Activated naive CD4-positive, alpha-beta T cell treated with anti-CD3 and anti-CD28 coated beads, Interleukin-2, amount 50 U/mL, for 24 hours (primary cell): ENCODE measurements at regions not wholly inside any gene's neighbourhood (a gene's known extent, or its start where the extent isn't known, plus 50 kb on each side); places are given as distances from the start of the nearest gene placed in this dataset.
"Not testable (repeated sequence)": the region's sequence is repeated elsewhere in the genome, so short reads cannot be mapped to it uniquely, and the experiment has no call there.

ENCODE experiments used
- H3K27ac Mint-ChIP-seq: one replicate; pipeline ENCODE4 v1.8.0; 2021; ENCODE audit warnings: mild to moderate bottlenecking, mixed read lengths
- H3K27me3 Mint-ChIP-seq: one replicate; pipeline ENCODE4 v1.8.0; 2021; ENCODE audit warnings: mixed read lengths
- H3K36me3 Mint-ChIP-seq: one replicate; pipeline ENCODE4 v1.8.0; 2021; ENCODE audit warnings: mixed read lengths
- H3K4me1 Mint-ChIP-seq: one replicate; pipeline ENCODE4 v1.8.0; 2021; ENCODE audit warnings: mixed read lengths
- H3K4me3 Mint-ChIP-seq: one replicate; pipeline ENCODE4 v1.8.0; 2021; ENCODE audit warnings: mild to moderate bottlenecking, mixed read lengths
- H3K9me3 Mint-ChIP-seq: one replicate; pipeline ENCODE4 v1.8.0; 2021; ENCODE audit warnings: mixed read lengths

DNA sequence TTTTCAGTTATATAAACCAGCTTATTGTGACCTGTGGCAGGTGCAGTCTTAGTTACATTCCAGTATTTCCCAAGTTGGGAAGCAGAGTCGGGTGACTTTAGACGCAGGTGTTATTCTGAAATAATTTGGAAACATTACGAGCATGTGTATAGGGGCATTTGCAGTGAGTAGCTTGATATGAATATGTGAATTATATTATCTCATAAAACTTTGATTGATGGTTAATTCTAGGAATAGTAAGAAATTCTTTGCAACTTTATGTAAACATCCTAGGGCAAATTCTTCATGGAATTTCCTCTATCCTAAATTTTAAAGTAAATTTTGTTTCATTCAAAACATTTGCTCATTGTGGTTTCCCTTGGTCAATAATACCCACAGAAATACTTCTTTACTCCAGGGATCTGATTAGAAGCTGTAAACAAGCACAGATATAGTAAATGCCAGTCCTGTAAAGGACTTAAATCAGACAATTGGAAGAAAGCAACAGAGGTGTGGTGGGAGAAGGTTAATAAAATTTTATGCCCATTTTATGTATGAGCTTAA lies 580.6 kb upstream of the CDH2 start:
- no peaks in the 10 kb centered on the region for H3K36me3 Mint-ChIP-seq

DNA sequence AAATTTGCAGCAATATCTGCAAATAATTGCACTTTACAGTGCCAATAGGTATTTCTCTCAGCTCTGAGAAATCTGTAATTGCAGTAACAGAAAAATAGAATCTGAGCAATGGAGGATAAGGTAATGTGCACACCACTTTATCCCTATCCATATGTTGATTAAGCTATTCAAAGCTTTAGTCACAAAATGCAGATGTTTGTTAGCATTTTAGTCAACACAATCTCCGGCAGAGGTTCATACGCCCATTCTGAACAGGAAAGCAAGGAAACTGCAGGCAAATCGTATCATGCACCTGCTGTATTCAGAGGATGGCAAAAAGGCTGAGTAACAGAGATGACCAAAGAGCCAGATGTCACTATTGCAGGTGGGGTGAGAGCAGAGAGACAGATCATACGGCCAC lies 566.2 kb upstream of the CDH2 start:
- Mint-ChIP-seq H3K4me1 (no peaks in the 10 kb centered on the region), H3K27me3 (no peaks in the 10 kb centered on the region), H3K27ac (no peak overlapping the region), H3K4me3 (no peak overlapping the region), H3K9me3 (no peaks in the 10 kb centered on the region), H3K36me3 (no peaks in the 10 kb centered on the region)

More for the DNA sequence above, 580.6 kb upstream of the CDH2 start:
- Mint-ChIP-seq H3K4me3 (no peak overlapping the region), H3K27ac (no peak overlapping the region), H3K9me3 (peaks cover 4% of the 10 kb centered on the region), H3K27me3 (no peaks in the 10 kb centered on the region), H3K4me1 (no peaks in the 10 kb centered on the region)

DNA sequence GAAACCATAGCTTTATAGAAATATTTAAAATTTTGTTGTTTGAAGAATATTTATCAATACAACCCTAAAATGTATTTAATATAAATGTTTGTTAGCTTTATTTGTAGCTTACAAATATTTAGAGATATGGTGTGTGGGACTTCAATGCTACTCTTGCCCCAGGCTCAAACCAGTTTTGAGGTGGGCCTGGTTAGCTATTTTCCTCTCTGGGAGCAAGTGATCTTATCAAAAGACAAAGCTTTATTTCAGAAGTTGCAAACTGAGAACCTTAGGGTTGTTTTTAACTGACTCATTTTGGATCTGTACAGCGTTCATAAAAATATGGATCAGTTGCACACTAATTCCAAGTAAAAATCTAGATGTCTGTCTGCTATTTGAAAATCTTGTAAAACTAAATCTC lies 563.6 kb upstream of the CDH2 start:
- Mint-ChIP-seq H3K4me3 (no peak overlapping the region), H3K36me3 (no peaks in the 10 kb centered on the region), H3K27ac (no peak overlapping the region), H3K9me3 (no peaks in the 10 kb centered on the region), H3K27me3 (no peaks in the 10 kb centered on the region), H3K4me1 (no peaks in the 10 kb centered on the region)

DNA sequence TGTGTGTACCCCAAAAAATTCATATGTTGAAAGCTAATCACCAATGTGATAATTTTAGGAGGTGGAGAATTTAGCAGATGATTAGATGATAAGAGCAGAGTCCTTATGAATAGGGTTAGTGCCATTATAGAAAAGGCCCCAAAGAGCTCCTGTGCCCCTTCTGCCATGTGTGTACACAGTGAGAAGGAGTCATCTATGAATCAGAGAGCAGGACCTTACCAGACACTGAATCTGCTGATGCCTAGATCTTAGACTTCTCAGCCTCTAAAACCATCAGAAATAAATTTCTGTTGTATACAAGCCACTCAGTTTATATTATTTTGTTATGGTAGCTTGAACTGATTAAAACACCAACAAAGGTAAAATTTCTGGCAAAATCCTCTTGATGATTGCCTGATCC lies 560.0 kb upstream of the CDH2 start:
- Mint-ChIP-seq H3K9me3 (peaks cover 4% of the 10 kb centered on the region), H3K4me3 (no peak overlapping the region), H3K4me1 (no peaks in the 10 kb centered on the region), H3K27me3 (no peaks in the 10 kb centered on the region), H3K36me3 (no peaks in the 10 kb centered on the region), H3K27ac (no peak overlapping the region)

DNA sequence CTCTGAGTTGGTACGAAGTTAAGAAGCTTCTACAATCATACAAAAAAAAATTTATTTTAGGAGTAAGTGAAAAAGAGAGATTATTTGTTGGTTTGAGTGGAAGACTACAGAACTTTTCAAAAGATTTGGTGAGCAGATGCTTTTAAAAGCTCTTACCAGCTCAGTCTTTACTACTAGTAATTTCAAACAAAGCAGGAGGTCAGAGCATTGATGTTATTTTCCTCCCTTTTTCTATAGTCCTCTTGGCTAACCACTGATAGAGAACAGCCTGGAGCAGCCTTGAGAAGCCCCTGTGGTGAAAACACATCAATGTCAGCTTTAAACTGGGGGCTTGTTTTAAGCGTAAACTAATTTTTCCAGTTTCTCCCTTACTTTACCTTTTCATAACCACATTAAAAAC lies 559.3 kb upstream of the CDH2 start:
- Mint-ChIP-seq H3K27me3 (no peaks in the 10 kb centered on the region), H3K27ac (no peak overlapping the region), H3K4me3 (no peak overlapping the region), H3K4me1 (no peaks in the 10 kb centered on the region), H3K36me3 (no peaks in the 10 kb centered on the region), H3K9me3 (peaks cover 4% of the 10 kb centered on the region)

DNA sequence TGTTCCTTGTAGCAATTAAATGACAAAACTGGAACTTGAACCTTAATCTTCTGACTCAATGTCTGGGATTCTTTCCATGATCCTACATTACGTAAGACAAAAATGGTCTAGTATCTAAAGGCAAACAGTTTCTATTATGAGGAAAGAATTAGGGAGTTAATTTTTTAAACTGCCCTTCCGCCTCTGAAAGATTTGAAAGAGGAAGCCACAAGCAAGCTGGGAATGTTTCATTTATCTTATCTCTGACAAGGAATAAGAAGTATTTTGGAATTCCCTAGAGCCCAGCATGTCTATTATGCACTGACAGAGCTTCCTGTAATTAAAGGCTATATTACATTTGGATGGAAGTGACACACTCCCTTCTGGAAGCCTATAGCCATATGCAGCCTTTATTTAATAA lies 558.8 kb upstream of the CDH2 start:
- no peaks in the 10 kb centered on the region for H3K27me3 Mint-ChIP-seq
- H3K4me1 Mint-ChIP-seq = no peaks in the 10 kb centered on the region
- H3K27ac Mint-ChIP-seq = no peak overlapping the region
- no peak overlapping the region for H3K4me3 Mint-ChIP-seq
- H3K9me3 Mint-ChIP-seq = peaks cover 4% of the 10 kb centered on the region
- no peaks in the 10 kb centered on the region for H3K36me3 Mint-ChIP-seq

DNA sequence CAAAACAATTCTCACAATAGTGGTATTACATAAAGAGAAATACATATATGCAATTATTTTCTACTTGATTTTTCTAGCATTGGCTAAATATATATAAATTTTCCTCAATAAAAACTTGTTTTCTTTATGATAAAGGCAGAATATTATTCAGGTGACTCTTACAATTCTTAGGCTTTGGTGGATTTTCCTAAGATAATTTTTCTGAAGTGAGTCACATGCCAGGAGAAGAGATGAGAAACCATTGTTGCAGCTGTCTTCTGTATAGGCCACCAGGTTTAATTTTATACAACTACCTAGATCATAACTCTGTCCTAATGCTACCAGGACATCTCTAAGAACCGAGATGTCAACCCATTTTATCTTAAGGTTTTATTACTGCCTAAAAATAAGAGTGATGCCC lies 552.4 kb upstream of the CDH2 start:
- H3K27ac Mint-ChIP-seq = no peak overlapping the region
- no peaks in the 10 kb centered on the region for H3K36me3 Mint-ChIP-seq
- no peaks in the 10 kb centered on the region for H3K27me3 Mint-ChIP-seq
- H3K9me3 Mint-ChIP-seq = peaks cover under 1% of the 10 kb centered on the region
- H3K4me1 Mint-ChIP-seq = no peaks in the 10 kb centered on the region
- H3K4me3 Mint-ChIP-seq = no peak overlapping the region

DNA sequence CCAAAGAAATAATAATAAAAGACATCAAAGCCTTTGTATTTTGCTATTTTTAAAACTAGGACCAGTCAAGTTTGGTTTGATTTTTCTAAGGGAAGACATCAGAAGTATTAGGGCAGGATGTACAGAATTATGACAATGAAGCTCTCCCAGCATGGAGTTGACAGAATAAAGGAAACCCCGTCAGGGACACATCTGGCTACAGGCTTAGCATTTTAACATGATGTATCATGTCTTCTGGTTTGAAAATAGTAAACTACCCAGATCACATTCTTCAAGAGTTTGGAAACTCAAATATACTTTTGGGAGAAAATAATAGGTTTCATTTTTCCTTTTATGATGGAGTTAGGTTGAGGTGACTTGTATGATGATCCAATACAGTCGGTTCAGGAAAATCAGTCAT lies 552.0 kb upstream of the CDH2 start:
- Mint-ChIP-seq H3K36me3 (no peaks in the 10 kb centered on the region), H3K9me3 (no peaks in the 10 kb centered on the region), H3K27me3 (no peaks in the 10 kb centered on the region), H3K27ac (no peak overlapping the region), H3K4me3 (no peak overlapping the region), H3K4me1 (no peaks in the 10 kb centered on the region)

DNA sequence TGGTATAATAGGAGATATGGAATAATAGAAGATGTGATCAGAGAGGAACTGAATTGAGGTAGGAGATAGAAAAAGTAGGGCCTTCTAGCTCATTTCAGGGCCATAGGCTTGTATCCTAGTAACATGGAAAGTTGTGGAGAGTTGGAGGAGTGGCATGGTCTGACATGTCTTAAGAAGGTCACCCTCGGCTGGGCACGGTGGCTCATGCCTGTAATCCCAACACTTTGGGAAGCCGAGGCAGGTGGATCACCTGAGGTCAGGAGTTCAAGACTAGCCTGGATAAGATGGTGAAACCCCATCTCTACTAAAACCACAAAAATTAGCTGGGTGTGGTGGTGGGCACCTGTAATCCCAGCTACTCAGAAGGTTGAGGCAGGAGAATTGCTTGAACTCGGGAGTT lies 550.3 kb upstream of the CDH2 start:
- H3K4me3 Mint-ChIP-seq = not testable (repeated sequence)

DNA sequence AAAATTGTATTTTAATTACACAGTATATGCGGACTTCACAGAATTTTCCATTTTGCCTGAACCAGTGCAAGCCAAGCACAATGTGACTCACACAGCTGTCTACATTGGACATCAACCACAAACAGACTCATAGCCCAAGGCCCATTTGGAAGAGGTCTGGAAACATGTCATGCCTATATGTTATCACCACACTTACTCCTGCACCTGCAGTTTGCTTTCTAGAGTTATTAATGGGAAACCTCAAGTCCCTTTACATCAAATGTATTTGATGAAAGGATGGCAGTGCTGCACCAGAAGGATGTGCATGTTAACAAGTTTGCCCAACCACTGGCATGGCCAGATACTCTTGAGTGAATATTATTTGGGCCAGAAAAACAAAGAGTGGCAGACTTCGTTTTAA lies 548.9 kb upstream of the CDH2 start:
- no peaks in the 10 kb centered on the region for H3K4me1 Mint-ChIP-seq
- no peak overlapping the region for H3K4me3 Mint-ChIP-seq
- H3K9me3 Mint-ChIP-seq = peaks cover 10% of the 10 kb centered on the region
- H3K27me3 Mint-ChIP-seq = no peaks in the 10 kb centered on the region
- H3K27ac Mint-ChIP-seq = no peak overlapping the region
- H3K36me3 Mint-ChIP-seq = no peaks in the 10 kb centered on the region

More for the DNA sequence above, 550.3 kb upstream of the CDH2 start:
- H3K27ac Mint-ChIP-seq, H3K4me1 Mint-ChIP-seq, H3K36me3 Mint-ChIP-seq, H3K9me3 Mint-ChIP-seq, H3K27me3 Mint-ChIP-seq: not testable (repeated sequence)

DNA sequence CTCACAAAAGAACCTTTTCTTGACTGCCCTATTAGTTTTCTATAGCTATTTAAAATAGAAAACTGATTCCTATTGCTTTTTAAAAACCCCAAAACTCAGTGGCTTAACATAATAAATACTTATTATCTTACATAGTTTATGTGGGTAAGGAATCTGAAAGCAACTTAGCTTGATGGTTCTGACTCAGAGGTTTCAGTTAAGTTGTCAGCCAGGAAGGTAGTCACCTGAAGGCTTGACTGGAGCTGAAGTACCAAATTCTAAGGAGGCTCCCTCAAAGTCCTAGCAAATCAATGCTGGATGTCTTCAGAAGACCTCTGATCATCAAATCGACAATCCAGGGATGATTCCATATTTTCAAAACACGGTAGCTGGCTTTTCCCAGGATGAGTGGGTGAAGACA lies 546.6 kb upstream of the CDH2 start:
- H3K36me3 Mint-ChIP-seq = no peaks in the 10 kb centered on the region
- no peaks in the 10 kb centered on the region for H3K4me1 Mint-ChIP-seq
- no peaks in the 10 kb centered on the region for H3K27me3 Mint-ChIP-seq
- no peak overlapping the region for H3K4me3 Mint-ChIP-seq
- H3K9me3 Mint-ChIP-seq = peaks cover 12% of the 10 kb centered on the region
- no peak overlapping the region for H3K27ac Mint-ChIP-seq

DNA sequence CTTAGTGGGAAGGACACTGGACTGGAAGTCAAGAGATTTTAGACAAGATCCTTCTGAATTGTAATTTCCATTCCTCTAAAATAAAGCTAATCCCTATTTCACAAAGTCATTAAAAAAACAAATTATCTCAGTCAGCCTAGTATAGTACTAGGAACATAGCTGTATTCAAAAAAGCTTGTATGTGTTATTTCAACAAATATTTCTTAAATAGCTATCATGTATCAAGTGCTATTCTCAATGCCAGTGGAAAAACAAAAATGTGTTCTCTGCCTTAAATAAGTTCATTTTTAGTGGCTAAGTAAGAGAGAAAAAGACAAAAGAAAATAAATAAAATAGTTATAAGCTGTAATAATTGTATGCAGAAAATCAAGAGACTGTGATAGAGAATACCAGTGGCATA lies 541.8 kb upstream of the CDH2 start:
- no peaks in the 10 kb centered on the region for H3K27me3 Mint-ChIP-seq
- no peaks in the 10 kb centered on the region for H3K4me1 Mint-ChIP-seq
- no peak overlapping the region for H3K27ac Mint-ChIP-seq
- peaks cover 20% of the 10 kb centered on the region for H3K9me3 Mint-ChIP-seq
- H3K36me3 Mint-ChIP-seq = no peaks in the 10 kb centered on the region
- no peak overlapping the region for H3K4me3 Mint-ChIP-seq

DNA sequence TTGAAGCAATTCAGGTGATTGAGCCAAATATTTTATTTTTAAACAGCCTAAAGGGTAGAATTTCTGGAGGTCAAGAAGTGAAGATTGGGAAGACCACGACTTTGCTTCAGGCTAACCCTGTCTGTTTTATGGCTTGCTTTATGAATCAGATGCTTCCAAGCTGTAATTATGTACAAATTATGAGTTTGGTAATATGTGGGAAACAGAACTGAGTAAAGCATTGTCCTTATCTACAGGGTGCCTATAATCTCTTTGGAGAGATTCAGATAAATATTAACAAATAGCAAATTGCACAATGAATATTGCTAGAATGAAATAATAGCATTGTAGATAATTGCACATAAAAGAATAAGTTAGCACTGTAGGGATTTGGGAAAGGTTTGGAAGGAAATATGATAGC lies 539.4 kb upstream of the CDH2 start:
- no peaks in the 10 kb centered on the region for H3K36me3 Mint-ChIP-seq
- no peaks in the 10 kb centered on the region for H3K27me3 Mint-ChIP-seq
- H3K9me3 Mint-ChIP-seq = peaks cover 12% of the 10 kb centered on the region
- no peak overlapping the region for H3K4me3 Mint-ChIP-seq
- H3K27ac Mint-ChIP-seq = no peak overlapping the region
- H3K4me1 Mint-ChIP-seq = no peaks in the 10 kb centered on the region

DNA sequence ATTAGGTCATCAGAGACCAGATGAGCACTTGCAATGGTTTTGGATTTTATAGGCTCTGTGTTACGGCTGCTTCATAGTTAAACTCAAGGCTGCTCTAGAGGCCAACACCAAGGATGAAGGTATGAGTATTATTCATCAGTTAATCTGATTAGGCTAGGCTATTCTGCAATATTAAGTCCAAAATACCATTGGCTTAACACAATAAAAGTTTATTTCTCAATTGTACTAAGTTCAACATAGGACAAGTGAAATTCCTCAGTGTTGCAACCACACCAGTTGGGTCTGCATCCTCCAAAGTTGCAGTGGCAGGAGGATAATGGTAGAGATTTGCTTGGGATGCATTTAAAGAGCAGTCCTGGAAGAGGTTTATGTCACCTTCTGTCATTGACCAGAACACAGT lies 538.3 kb upstream of the CDH2 start:
- Mint-ChIP-seq H3K4me3 (no peak overlapping the region), H3K27me3 (no peaks in the 10 kb centered on the region), H3K36me3 (no peaks in the 10 kb centered on the region), H3K27ac (no peak overlapping the region), H3K4me1 (no peaks in the 10 kb centered on the region), H3K9me3 (peaks cover 8% of the 10 kb centered on the region)

DNA sequence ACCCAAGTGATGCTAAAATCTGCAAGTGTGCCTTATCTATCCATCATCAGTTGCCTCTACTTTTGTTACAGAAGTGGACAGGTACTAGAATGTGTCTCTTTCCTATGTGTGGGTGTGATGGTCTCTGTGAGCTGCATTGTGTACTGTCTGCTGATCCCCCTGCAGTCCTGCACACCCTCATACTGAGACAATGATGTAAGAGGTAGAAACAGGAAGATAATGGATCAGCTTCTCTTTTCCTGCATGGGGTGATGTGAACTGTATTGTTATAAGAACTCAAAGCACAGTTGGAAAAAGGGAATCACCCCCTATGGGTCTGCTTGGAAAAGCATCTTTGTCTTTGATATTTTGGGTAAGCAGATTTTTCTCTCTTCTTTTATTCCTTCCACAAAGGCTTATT lies 537.6 kb upstream of the CDH2 start:
- no peaks in the 10 kb centered on the region for H3K36me3 Mint-ChIP-seq
- no peaks in the 10 kb centered on the region for H3K4me1 Mint-ChIP-seq
- H3K9me3 Mint-ChIP-seq = peaks cover 8% of the 10 kb centered on the region

DNA sequence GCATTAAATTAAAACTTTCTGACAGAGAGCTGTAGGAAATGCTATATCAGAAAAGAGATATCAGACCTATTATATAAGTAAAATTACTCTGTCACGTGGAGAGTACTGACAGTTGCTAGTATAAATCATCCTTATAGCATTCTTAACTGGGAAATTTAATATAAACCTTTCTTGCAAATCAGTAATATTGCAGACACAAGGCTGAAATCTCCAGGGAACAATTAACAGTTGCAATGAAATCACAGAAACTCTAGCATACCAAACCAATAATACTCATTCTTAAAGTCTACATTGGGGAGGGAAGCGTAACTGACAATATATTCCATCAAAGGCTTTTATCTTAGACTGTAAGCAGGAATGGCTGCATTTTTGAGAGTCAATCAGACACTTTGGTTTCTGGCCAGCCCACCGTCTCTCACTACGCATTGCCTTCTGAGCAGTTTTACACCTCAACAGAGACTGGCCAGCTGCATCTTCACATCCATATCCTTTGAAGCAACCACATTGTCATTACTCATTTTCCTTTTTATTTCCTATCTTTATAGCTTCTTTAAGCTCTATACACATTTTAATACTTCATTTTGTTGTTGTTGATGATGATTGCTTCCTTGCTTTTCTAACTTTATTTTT lies 536.0 kb upstream of the CDH2 start:
- no peaks in the 10 kb centered on the region for H3K27me3 Mint-ChIP-seq
- H3K27ac Mint-ChIP-seq = no peak overlapping the region
- H3K36me3 Mint-ChIP-seq = no peaks in the 10 kb centered on the region
- H3K9me3 Mint-ChIP-seq = peaks cover 8% of the 10 kb centered on the region
- no peaks in the 10 kb centered on the region for H3K4me1 Mint-ChIP-seq
- no peak overlapping the region for H3K4me3 Mint-ChIP-seq

More for the DNA sequence above, 537.6 kb upstream of the CDH2 start:
- Mint-ChIP-seq H3K4me3 (no peak overlapping the region), H3K27ac (no peak overlapping the region), H3K27me3 (no peaks in the 10 kb centered on the region)

DNA sequence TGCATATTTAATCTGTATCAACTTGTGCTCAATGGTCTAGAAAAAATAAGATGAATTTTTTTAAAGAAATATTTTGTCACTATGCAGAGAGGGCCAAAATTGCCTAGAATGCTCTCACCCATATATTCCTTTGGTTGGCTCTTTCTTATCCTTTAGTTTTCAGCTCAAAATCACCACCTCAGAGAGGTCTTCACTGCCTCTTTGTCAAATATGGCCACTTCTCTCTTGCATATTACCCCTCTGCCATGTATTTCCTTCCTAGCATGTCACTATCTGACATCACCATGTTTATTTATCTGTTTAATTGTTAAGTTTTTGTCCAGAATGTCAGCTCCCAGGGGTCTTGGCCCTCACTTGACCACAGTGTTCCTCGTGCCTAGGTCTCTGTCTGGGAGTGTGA lies 535.2 kb upstream of the CDH2 start:
- H3K27me3 Mint-ChIP-seq = no peaks in the 10 kb centered on the region
- no peak overlapping the region for H3K27ac Mint-ChIP-seq
- H3K4me1 Mint-ChIP-seq = no peaks in the 10 kb centered on the region
- H3K36me3 Mint-ChIP-seq = no peaks in the 10 kb centered on the region
- H3K9me3 Mint-ChIP-seq = peaks cover under 1% of the 10 kb centered on the region
- H3K4me3 Mint-ChIP-seq = no peak overlapping the region
